ENCODE measurements at regions not wholly inside any gene's neighbourhood (a gene's known extent, or its start where the extent isn't known, plus 50 kb on each side); places are given as distances from the start of the nearest gene placed in this dataset.

DNA sequence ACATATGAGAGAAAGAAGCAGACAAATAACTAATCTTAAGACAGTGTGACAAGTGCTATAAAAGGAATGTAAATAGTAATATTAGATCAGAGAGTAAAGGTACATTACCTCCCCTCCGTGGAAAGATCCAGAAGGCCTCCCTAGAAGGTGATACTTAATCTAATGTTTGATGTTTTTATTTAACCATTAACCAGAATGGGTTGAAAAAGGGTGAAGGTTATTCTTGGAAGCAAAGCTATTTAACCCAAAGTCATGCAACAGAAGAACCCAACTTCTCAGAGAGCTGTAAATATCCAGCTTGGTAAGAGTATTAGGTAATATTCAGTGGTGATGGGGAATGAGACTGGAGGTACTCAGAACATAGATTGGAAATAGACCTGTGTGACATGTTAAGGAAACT lies 68.0 kb upstream of the HIVEP1 start:
- TF ChIP-seq, protein P1, sequence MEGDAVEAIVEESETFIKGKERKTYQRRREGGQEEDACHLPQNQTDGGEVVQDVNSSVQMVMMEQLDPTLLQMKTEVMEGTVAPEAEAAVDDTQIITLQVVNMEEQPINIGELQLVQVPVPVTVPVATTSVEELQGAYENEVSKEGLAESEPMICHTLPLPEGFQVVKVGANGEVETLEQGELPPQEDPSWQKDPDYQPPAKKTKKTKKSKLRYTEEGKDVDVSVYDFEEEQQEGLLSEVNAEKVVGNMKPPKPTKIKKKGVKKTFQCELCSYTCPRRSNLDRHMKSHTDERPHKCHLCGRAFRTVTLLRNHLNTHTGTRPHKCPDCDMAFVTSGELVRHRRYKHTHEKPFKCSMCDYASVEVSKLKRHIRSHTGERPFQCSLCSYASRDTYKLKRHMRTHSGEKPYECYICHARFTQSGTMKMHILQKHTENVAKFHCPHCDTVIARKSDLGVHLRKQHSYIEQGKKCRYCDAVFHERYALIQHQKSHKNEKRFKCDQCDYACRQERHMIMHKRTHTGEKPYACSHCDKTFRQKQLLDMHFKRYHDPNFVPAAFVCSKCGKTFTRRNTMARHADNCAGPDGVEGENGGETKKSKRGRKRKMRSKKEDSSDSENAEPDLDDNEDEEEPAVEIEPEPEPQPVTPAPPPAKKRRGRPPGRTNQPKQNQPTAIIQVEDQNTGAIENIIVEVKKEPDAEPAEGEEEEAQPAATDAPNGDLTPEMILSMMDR (IDR thresholded peaks at IDR 0.05 in 8 of 11, conservative IDR thresholded peaks at IDR 0.05 in 3 of 11) = no peak
- no peak for TF ChIP-seq POLR2A (IDR thresholded peaks at IDR 0.05)
- TF ChIP-seq POLR2AphosphoS5 (IDR thresholded peaks at IDR 0.05) = no peak

Data from spleen (tissue), 7 donors.